Stomach (tissue), 4 donors: ENCODE measurements at regions not wholly inside any gene's neighbourhood (a gene's known extent, or its start where the extent isn't known, plus 50 kb on each side); places are given as distances from the start of the nearest gene placed in this dataset.

Source experiments
- POLR2AphosphoS5 ChIP-seq, 3 donors: sonication (generic); formaldehyde crosslinking; IDR thresholded peaks; one replicate each; pipeline ENCODE4 v1.6.1; 2016; ENCODE audit warnings: antibody characterized with exemption in 3 of 3
- TF ChIP-seq, protein P1 (sequence below), 7 experiments: fragments of 450-650 bp in 4 of 7; fragments of 200-600 bp in 3 of 7; sonication (generic) in 3 of 7; IDR thresholded peaks; one replicate each; pipeline ENCODE4 v1.5.1; 2016 to 2019; ENCODE audit warnings: antibody characterized with exemption in 7 of 7, control low read depth in 2 of 7, mild to moderate bottlenecking in 1 of 7

DNA sequence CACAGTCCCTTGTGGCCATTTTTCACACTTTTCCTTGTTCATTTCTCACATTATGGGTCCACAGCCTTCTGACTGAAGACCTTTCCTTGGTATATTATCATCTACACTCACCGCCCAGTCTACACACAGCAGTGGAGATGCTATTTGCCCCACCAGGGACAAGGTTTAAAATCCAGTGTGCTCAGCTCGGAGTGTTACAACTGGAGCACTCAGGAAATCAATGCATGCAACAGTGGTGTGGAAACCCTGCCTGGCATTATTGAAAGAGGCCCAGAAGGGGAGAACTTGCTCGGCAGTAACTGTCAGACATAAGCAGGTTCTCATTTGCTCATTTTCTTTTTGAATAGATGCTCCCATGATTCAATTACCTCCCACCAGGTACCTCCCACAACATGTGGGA is 340.9 kb downstream of the DHRSX start:
- TF ChIP-seq, protein P1, sequence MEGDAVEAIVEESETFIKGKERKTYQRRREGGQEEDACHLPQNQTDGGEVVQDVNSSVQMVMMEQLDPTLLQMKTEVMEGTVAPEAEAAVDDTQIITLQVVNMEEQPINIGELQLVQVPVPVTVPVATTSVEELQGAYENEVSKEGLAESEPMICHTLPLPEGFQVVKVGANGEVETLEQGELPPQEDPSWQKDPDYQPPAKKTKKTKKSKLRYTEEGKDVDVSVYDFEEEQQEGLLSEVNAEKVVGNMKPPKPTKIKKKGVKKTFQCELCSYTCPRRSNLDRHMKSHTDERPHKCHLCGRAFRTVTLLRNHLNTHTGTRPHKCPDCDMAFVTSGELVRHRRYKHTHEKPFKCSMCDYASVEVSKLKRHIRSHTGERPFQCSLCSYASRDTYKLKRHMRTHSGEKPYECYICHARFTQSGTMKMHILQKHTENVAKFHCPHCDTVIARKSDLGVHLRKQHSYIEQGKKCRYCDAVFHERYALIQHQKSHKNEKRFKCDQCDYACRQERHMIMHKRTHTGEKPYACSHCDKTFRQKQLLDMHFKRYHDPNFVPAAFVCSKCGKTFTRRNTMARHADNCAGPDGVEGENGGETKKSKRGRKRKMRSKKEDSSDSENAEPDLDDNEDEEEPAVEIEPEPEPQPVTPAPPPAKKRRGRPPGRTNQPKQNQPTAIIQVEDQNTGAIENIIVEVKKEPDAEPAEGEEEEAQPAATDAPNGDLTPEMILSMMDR (IDR thresholded peaks at IDR 0.05): no peak
- no peak for TF ChIP-seq POLR2AphosphoS5 (IDR thresholded peaks at IDR 0.05)
